H1 (cell line): ENCODE measurements at regions not wholly inside any gene's neighbourhood (a gene's known extent, or its start where the extent isn't known, plus 50 kb on each side); places are given as distances from the start of the nearest gene placed in this dataset.

ENCODE experiments used
- CTCF ChIA-PET: fragments of 300-600 bp; sonication (Branson Sonifier 250); formaldehyde crosslinking; loops from one replicate; lab custom pipeline; 2021; ENCODE audit not compliant: partially characterized antibody; lab: Charles Lee
- POLR2A ChIA-PET: fragments of 300-600 bp; sonication (Branson Sonifier 250); formaldehyde crosslinking; loops from one replicate; lab custom pipeline; 2021; ENCODE audit warnings: inconsistent platforms; ENCODE audit not compliant: partially characterized antibody; lab: Charles Lee
- DNase-seq, 2 experiments: peaks; one replicate each; pipeline versions ENCODE4 v3.0.0 to v3.0.0-alpha.2; 2010 to 2022; ENCODE audit warnings: low spot score in 2 of 2, low read depth in 1 of 2, mixed read lengths in 1 of 2
- FAIRE-seq: peaks from 2 replicates; lab custom pipeline; 2011; peaks lifted over from hg19 to GRCh38; lab: Jason Lieb, UNC
- H2AFZ ChIP-seq: 2 replicates; pipeline ENCODE4 v1.8.1; 2012; ENCODE audit warnings: low read length, inconsistent platforms
- H2AK5ac ChIP-seq: 2 replicates; pipeline ENCODE4 v1.6.1; 2013; ENCODE audit warnings: low read depth, low read length
- H2BK120ac ChIP-seq: replicated peaks from 2 replicates; pipeline ENCODE3; 2013; ENCODE audit warnings: low read depth, low read length, inconsistent platforms
- H2BK12ac ChIP-seq: 2 replicates; pipeline ENCODE4 v1.6.1; 2013; ENCODE audit warnings: low read depth, low read length
- H2BK15ac ChIP-seq: 2 replicates; pipeline ENCODE4 v1.6.1; 2013; ENCODE audit warnings: low read length
- H2BK20ac ChIP-seq: 2 replicates; pipeline ENCODE4 v1.6.1; 2013; ENCODE audit warnings: low read length
- H2BK5ac ChIP-seq: 2 replicates; pipeline ENCODE4 v1.6.1; 2013; ENCODE audit warnings: low read depth, low read length
- H3K14ac ChIP-seq: 2 replicates; pipeline ENCODE4 v1.6.1; 2013; ENCODE audit warnings: inconsistent platforms; ENCODE audit not compliant: insufficient read length
- H3K18ac ChIP-seq: 2 replicates; pipeline ENCODE4 v1.6.1; 2013; ENCODE audit warnings: low read length; ENCODE audit errors: extremely low read depth
- H3K23ac ChIP-seq: 2 replicates; pipeline ENCODE4 v1.6.1; 2013; ENCODE audit warnings: inconsistent platforms; ENCODE audit not compliant: insufficient read length
- H3K23me2 ChIP-seq: 2 replicates; pipeline ENCODE4 v1.6.1; 2013; ENCODE audit warnings: low read depth, low read length
- H3K27ac ChIP-seq: 2 replicates; pipeline ENCODE4 v1.6.1; 2011; ENCODE audit warnings: low read depth, low read length, inconsistent platforms
- H3K27me3 ChIP-seq, 4 experiments: replicated peaks in 1 of 4; 1 replicate in 1 of 4; 2 replicates in 3 of 4; pipeline versions ENCODE4 v1.6.1 to v1.8.1; 2011 to 2013; ENCODE audit warnings: low read length in 3 of 4, mild to moderate bottlenecking in 3 of 4, inconsistent platforms in 2 of 4, mixed read lengths in 2 of 4, moderate library complexity in 1 of 4; ENCODE audit not compliant: control insufficient read depth in 3 of 4, insufficient read depth in 3 of 4; ENCODE audit errors: extremely low read depth in 1 of 4
- H3K36me3 ChIP-seq, 4 experiments: 2 replicates each; pipeline versions ENCODE4 v1.6.1 to v1.8.1; 2011 to 2013; ENCODE audit warnings: mild to moderate bottlenecking in 4 of 4, low read length in 3 of 4, moderate library complexity in 2 of 4, control low read depth in 1 of 4, inconsistent platforms in 1 of 4; ENCODE audit not compliant: insufficient read depth in 4 of 4, control insufficient read depth in 2 of 4
- H3K4ac ChIP-seq: replicated peaks from 2 replicates; pipeline ENCODE3; 2013; ENCODE audit warnings: low read length, low read depth, mixed read lengths, inconsistent platforms; ENCODE audit not compliant: insufficient read length
- H3K4me1 ChIP-seq, 4 experiments: replicated peaks in 1 of 4; 1 replicate in 1 of 4; 2 replicates in 3 of 4; pipeline versions ENCODE4 v1.6.1 to v1.8.1; 2011 to 2013; ENCODE audit warnings: low read length in 3 of 4, inconsistent platforms in 2 of 4, mixed read lengths in 1 of 4; ENCODE audit not compliant: insufficient read depth in 4 of 4, control insufficient read depth in 3 of 4
- H3K4me2 ChIP-seq, 2 experiments: 2 replicates each; pipeline versions ENCODE4 v1.6.1 to v1.8.1; 2011 to 2013; ENCODE audit warnings: low read depth in 2 of 2, low read length in 2 of 2, control low read depth in 1 of 2, inconsistent platforms in 1 of 2, mild to moderate bottlenecking in 1 of 2; ENCODE audit not compliant: insufficient read depth in 1 of 2
- H3K4me3 ChIP-seq, 4 experiments: fragments of 200-600, 300-600 bp in 1 of 4; sonication (generic), shearing (Covaris generic), sonication (Bioruptor Twin) in 1 of 4; 2 replicates each; pipeline versions ENCODE4 v1.5.1 to v1.8.1; 2011 to 2016; ENCODE audit warnings: low read length in 4 of 4, low read depth in 3 of 4, control low read depth in 2 of 4, inconsistent platforms in 2 of 4, mild to moderate bottlenecking in 2 of 4, mixed read lengths in 1 of 4, moderate library complexity in 1 of 4; ENCODE audit not compliant: insufficient read depth in 2 of 4; ENCODE audit errors: extremely low read depth in 1 of 4
- H3K56ac ChIP-seq: replicated peaks from 2 replicates; pipeline ENCODE3; 2013; ENCODE audit warnings: low read depth, mild to moderate bottlenecking, mixed read lengths, low read length, inconsistent platforms; ENCODE audit not compliant: insufficient read length
- H3K79me1 ChIP-seq: 2 replicates; pipeline ENCODE4 v1.6.1; 2013; ENCODE audit warnings: low read depth, low read length, control low read depth
- H3K79me2 ChIP-seq, 2 experiments: 2 replicates each; pipeline versions ENCODE4 v1.6.1 to v1.8.1; 2012 to 2013; ENCODE audit warnings: low read length in 2 of 2, mild to moderate bottlenecking in 2 of 2, inconsistent platforms in 1 of 2; ENCODE audit not compliant: insufficient read depth in 2 of 2, control insufficient read depth in 1 of 2
- H3K9ac ChIP-seq, 4 experiments: replicated peaks in 1 of 4; 1 replicate in 1 of 4; 2 replicates in 3 of 4; pipeline versions ENCODE4 v1.6.1 to v1.8.1; 2011 to 2013; ENCODE audit warnings: low read depth in 3 of 4, low read length in 3 of 4, control low read depth in 2 of 4, mild to moderate bottlenecking in 2 of 4, moderate library complexity in 2 of 4, inconsistent platforms in 1 of 4; ENCODE audit errors: extremely low read depth in 1 of 4
- H3K9me3 ChIP-seq, 2 experiments: 2 replicates each; pipeline versions ENCODE4 v1.6.1 to v1.8.1; 2012 to 2013; ENCODE audit warnings: mild to moderate bottlenecking in 2 of 2, moderate library complexity in 2 of 2, control low read depth in 1 of 2, inconsistent platforms in 1 of 2, low read depth in 1 of 2, low read length in 1 of 2, mixed read lengths in 1 of 2; ENCODE audit not compliant: insufficient read depth in 2 of 2
- H4K20me1 ChIP-seq, 2 experiments: replicated peaks in 1 of 2; 2 replicates each; pipeline versions ENCODE3 to v1.8.1; 2011 to 2013; ENCODE audit warnings: inconsistent platforms in 2 of 2, low read length in 2 of 2, mild to moderate bottlenecking in 1 of 2; ENCODE audit not compliant: insufficient read depth in 2 of 2, control insufficient read depth in 1 of 2
- H4K5ac ChIP-seq: 2 replicates; pipeline ENCODE4 v1.6.1; 2013; ENCODE audit warnings: low read length, low read depth, mixed read lengths, inconsistent platforms; ENCODE audit not compliant: insufficient read length
- H4K8ac ChIP-seq: 2 replicates; pipeline ENCODE4 v1.8.0; 2013; ENCODE audit warnings: mild to moderate bottlenecking, moderate library complexity, low read length, inconsistent platforms; ENCODE audit not compliant: insufficient read depth; ENCODE audit errors: extremely low read depth
- H4K91ac ChIP-seq: replicated peaks from 2 replicates; pipeline ENCODE3; 2013; ENCODE audit warnings: low read length, mixed read lengths, inconsistent platforms; ENCODE audit not compliant: insufficient read length
- CREB1 ChIP-seq: IDR thresholded peaks from 2 replicates; pipeline ENCODE4 v1.6.1; 2012; ENCODE audit warnings: inconsistent platforms
- MAX ChIP-seq: IDR thresholded peaks from 2 replicates; pipeline ENCODE4 v1.6.1; 2012; ENCODE audit warnings: inconsistent platforms
- RBBP5 ChIP-seq: IDR thresholded peaks from 2 replicates; pipeline ENCODE4 v1.7.1; 2012; ENCODE audit warnings: low read depth, mild to moderate bottlenecking, inconsistent platforms, low read length, moderate library complexity, borderline replicate concordance

DNA sequence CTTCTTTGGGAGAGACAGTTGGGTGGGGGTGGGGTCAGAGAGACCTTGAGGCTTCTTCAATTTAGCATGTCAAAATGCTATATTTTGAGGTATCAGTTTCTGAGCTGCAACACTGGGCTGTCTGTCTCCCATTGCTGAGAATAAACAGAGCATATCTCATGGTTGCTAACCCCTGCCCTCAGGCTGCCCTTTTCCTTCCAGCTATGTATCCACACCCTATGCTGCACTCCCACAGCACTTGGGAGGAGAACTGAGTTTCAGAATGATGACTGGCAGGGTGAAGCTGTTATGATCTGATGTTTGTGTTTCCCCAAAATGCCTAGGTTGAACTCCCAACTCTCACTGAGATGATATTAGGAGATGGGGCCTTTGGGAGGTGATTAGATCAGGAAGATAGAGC, 794.0 kb downstream of the RNF144A start:
- Histone ChIP-seq H4K8ac (no peak overlapping the region), H3K23me2 (no peaks in the 10 kb centered on the region), H2BK5ac (no peak overlapping the region), H2BK12ac (no peak overlapping the region), H3K27ac (no peak overlapping the region), H3K27me3 (no peaks in the 10 kb centered on the region; a peak in 1 of 7 replicates), H2BK15ac (no peak overlapping the region), H2AFZ (no peak overlapping the region), H3K4me3 (no peak overlapping the region), H3K9ac (no peak overlapping the region), H3K56ac (no peak overlapping the region), H3K4me1 (no peaks in the 10 kb centered on the region), H4K91ac (no peak overlapping the region), H3K79me2 (no peaks in the 10 kb centered on the region), H3K36me3 (no peaks in the 10 kb centered on the region), H3K9me3 (no peaks in the 10 kb centered on the region), H4K20me1 (no peaks in the 10 kb centered on the region), H3K18ac (no peak overlapping the region), H3K14ac (no peak overlapping the region), H3K23ac (no peak overlapping the region), H2AK5ac (no peak overlapping the region), H4K5ac (no peak overlapping the region), H2BK20ac (no peak overlapping the region), H3K4me2 (no peak overlapping the region), H3K79me1 (no peaks in the 10 kb centered on the region), H3K4ac (no peak overlapping the region), H2BK120ac (no peak overlapping the region)
- no peak for DNase-seq
- CTCF ChIA-PET: no interaction called here
- POLR2A ChIA-PET: no interaction called here
- FAIRE-seq: no peak
- TF ChIP-seq RBBP5: no peak
- no peak for TF ChIP-seq CREB1
- no peak for TF ChIP-seq MAX
